ENCODE measurements at regions not wholly inside any gene's neighbourhood (a gene's known extent, or its start where the extent isn't known, plus 50 kb on each side); places are given as distances from the start of the nearest gene placed in this dataset.

DNA sequence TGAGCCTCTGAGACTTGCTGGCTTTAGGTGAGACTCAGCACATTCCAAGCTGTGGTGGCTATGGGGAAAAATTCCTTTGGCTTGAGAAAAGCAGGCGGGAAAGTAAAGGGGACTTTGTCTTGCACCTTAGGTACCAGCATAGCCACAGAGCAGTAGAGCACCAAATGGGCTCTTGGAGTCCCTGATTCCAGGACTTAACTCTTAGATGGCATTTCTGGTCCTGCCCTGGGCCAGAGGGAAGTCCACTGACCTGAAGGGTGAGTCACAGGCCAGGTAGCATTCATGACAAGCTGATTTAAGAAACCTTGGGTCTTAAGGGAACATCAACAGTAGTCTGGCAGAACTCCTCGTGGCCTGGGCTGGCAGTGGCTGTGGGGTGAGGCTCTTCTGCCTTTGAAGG is 344.7 kb downstream of the DUSP10 start:
- 65 to 75% methylated on average over 2 of the region's 2 CpGs for WGBS, 2 donors
- H3K36me3 ChIP-seq = no peaks in the 10 kb centered on the region
- no peaks in the 10 kb centered on the region for H3K27me3 ChIP-seq
- no peak overlapping the region for H3K4me3 ChIP-seq
- H3K27ac ChIP-seq = no peak overlapping the region
- no peaks in the 10 kb centered on the region for H3K9me3 ChIP-seq
- ATAC-seq (ENCODE audit: low FRiP score in 2 of 2) (no peak), DNase-seq (no peak)
- peaks cover 0 to 16% (median 6%) of the 10 kb centered on the region in 4 donors for H3K4me1 ChIP-seq
- TF ChIP-seq, protein P1, sequence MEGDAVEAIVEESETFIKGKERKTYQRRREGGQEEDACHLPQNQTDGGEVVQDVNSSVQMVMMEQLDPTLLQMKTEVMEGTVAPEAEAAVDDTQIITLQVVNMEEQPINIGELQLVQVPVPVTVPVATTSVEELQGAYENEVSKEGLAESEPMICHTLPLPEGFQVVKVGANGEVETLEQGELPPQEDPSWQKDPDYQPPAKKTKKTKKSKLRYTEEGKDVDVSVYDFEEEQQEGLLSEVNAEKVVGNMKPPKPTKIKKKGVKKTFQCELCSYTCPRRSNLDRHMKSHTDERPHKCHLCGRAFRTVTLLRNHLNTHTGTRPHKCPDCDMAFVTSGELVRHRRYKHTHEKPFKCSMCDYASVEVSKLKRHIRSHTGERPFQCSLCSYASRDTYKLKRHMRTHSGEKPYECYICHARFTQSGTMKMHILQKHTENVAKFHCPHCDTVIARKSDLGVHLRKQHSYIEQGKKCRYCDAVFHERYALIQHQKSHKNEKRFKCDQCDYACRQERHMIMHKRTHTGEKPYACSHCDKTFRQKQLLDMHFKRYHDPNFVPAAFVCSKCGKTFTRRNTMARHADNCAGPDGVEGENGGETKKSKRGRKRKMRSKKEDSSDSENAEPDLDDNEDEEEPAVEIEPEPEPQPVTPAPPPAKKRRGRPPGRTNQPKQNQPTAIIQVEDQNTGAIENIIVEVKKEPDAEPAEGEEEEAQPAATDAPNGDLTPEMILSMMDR (IDR thresholded peaks at IDR 0.05) = no peak
- TF ChIP-seq POLR2AphosphoS5 (IDR thresholded peaks at IDR 0.05) = no peak
- TF ChIP-seq EP300 (IDR thresholded peaks at IDR 0.05) = no peak
- no peak for TF ChIP-seq POLR2A (IDR thresholded peaks at IDR 0.05)

DNA sequence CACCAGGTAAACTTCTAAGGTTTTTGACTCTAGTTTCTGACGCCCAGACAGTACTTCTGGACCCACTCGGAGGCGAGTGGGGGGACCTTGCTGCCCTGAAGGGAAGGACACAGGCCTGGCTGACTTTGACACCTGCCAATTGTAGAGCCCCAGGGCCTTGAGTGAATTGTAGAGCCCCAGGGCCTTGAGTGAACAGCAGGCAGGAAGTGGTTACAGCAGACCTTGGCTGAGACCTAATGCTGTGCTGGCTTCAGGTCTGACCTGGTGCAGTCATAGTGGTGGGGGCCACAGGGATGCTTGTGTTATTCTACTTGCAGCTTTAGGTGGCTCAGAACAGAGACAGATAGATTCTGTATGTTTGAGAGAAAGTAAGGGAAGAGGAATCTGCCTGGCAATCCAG is 344.3 kb downstream of the DUSP10 start:
- no peak overlapping the region for H3K27ac ChIP-seq
- no peaks in the 10 kb centered on the region for H3K36me3 ChIP-seq
- WGBS, 2 donors = 80 to 88% methylated on average over 3 of the region's 3 CpGs
- H3K27me3 ChIP-seq = no peaks in the 10 kb centered on the region
- H3K9me3 ChIP-seq = no peaks in the 10 kb centered on the region
- H3K4me1 ChIP-seq = peaks cover 0 to 16% (median 5%) of the 10 kb centered on the region in 4 donors
- DNase-seq (no peak), ATAC-seq (ENCODE audit: low FRiP score in 2 of 2) (no peak)
- H3K4me3 ChIP-seq = no peak overlapping the region
- TF ChIP-seq POLR2A (IDR thresholded peaks at IDR 0.05) (no peak), POLR2AphosphoS5 (IDR thresholded peaks at IDR 0.05) (no peak), EP300 (IDR thresholded peaks at IDR 0.05) (no peak)
- TF ChIP-seq, protein P1 (IDR thresholded peaks at IDR 0.05) = no peak

DNA sequence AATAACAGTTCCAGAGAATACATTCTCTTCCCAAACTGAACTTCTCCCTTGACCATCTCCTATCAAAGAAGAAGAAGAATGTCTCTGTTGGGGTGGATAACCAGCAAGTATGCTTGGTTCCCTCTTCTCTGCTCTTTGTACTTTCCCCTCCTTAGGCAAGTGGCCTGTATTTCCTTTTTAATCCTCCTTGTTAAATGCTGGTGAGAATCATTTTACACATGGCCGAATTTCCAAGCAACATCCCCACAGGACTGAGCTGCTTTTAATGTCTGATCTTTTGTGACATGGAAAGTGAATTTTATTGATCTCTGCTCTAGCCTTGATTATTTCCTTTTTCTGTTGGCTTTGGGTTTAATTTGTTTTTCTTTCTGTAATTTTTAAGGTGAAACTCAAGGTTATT is 336.7 kb downstream of the DUSP10 start:
- TF ChIP-seq POLR2AphosphoS5 (IDR thresholded peaks at IDR 0.05) = no peak
- TF ChIP-seq, protein P1 (IDR thresholded peaks at IDR 0.05) = no peak
- no peak for TF ChIP-seq EP300 (IDR thresholded peaks at IDR 0.05)
- TF ChIP-seq POLR2A (IDR thresholded peaks at IDR 0.05) = no peak
- no peak for DNase-seq
- H3K4me1 ChIP-seq = peaks cover 0 to 4% (median 0%) of the 10 kb centered on the region in 4 donors
- H3K9me3 ChIP-seq = no peaks in the 10 kb centered on the region
- H3K36me3 ChIP-seq = no peaks in the 10 kb centered on the region
- no peaks in the 10 kb centered on the region for H3K27me3 ChIP-seq
- no peak overlapping the region for H3K27ac ChIP-seq
- ATAC-seq (ENCODE audit: low FRiP score in 2 of 2) = no peak
- H3K4me3 ChIP-seq = no peak overlapping the region
- 85 to 88% methylated on average over 1 of the region's 1 CpG for WGBS, 2 donors

DNA sequence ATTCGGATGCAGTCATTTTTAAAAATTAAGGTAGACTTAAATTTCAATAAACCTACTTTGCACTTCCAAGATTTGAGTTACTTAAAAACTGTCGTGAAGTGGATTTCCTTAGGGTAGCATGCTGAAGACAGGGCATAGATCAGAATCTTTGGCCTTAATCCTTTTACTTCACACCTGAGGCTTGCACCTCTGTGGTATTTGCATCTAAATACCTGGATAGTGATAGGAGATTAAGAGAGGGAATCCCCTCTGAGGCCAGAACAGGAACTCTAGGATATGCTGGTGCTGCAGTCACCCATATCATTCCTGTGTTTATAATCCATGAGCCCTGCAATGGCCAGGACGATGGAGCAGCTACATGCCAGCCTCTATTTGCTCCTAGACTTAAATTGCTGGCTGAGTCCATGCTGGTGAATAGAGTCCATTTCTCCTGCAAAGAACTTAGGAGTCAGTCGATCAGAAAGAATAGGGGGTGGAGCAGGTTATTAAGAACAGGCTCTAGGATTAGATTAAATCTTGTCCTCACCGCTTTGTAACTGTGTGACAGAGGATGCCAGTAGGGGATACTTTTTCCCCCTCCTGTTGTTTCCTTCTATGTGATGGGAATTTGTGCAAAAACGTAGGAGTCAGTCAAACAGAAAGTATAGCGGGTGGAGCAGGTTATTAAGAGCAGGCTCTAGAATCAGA is 333.6 kb downstream of the DUSP10 start:
- WGBS, 2 donors = 64% methylated on average over 7 of the region's 7 CpGs
- no peak for ATAC-seq (ENCODE audit: low FRiP score in 2 of 2)

More for the DNA sequence above, 333.6 kb downstream of the DUSP10 start:
- peak overlapping the region in 2 of 4 donors; percentile 1 to 48 for H3K27ac ChIP-seq
- H3K36me3 ChIP-seq = no peaks in the 10 kb centered on the region
- no peak overlapping the region for H3K4me3 ChIP-seq
- H3K27me3 ChIP-seq = no peaks in the 10 kb centered on the region
- peaks cover 0 to 4% (median 0%) of the 10 kb centered on the region in 4 donors for H3K4me1 ChIP-seq
- TF ChIP-seq EP300 (IDR thresholded peaks at IDR 0.05) (no peak), POLR2AphosphoS5 (IDR thresholded peaks at IDR 0.05) (no peak), POLR2A (IDR thresholded peaks at IDR 0.05) (no peak)
- TF ChIP-seq, protein P1 (IDR thresholded peaks at IDR 0.05) = no peak
- H3K9me3 ChIP-seq = peaks cover 0 to 3% (median 0%) of the 10 kb centered on the region in 4 donors
- no peak for DNase-seq

All from upper lobe of left lung (tissue), 6 donors.